ENCODE measurements at regions not wholly inside any gene's neighbourhood (a gene's known extent, or its start where the extent isn't known, plus 50 kb on each side); places are given as distances from the start of the nearest gene placed in this dataset.

DNA sequence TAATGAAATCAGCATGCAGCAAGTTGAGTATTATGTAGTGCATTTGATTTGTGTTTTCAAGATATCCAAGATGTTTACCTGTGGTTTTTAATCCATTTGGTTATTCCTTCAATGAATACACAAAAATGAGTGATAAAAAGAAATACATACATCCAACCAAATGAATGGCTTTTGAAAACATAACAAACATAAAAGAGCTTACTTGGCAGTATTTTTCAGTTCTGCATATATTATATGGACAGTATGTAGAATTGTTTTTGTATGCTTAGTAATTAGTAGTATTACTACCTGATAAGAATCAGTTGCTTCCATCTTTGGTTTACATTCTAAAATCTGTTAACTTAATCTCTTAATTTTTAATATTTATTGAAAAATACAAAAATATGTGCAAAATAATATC lies 908.9 kb upstream of the AGA start:
- no TSS peak for BruUV-seq (replicated peaks)
- TF ChIP-seq, protein P1, sequence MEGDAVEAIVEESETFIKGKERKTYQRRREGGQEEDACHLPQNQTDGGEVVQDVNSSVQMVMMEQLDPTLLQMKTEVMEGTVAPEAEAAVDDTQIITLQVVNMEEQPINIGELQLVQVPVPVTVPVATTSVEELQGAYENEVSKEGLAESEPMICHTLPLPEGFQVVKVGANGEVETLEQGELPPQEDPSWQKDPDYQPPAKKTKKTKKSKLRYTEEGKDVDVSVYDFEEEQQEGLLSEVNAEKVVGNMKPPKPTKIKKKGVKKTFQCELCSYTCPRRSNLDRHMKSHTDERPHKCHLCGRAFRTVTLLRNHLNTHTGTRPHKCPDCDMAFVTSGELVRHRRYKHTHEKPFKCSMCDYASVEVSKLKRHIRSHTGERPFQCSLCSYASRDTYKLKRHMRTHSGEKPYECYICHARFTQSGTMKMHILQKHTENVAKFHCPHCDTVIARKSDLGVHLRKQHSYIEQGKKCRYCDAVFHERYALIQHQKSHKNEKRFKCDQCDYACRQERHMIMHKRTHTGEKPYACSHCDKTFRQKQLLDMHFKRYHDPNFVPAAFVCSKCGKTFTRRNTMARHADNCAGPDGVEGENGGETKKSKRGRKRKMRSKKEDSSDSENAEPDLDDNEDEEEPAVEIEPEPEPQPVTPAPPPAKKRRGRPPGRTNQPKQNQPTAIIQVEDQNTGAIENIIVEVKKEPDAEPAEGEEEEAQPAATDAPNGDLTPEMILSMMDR (IDR thresholded peaks at IDR 0.05; ENCODE audit: unreplicated experiment): no peak
- H3K27me3 Mint-ChIP-seq (ENCODE audit: insufficient read depth, unreplicated experiment): no peaks in the 10 kb centered on the region
- no peaks in the 10 kb centered on the region for H3K36me3 Mint-ChIP-seq (ENCODE audit: insufficient read depth, unreplicated experiment)
- H3K27ac Mint-ChIP-seq (ENCODE audit: low read depth, unreplicated experiment): no peak overlapping the region
- POLR2A ChIA-PET: no interaction called here
- no peaks in the 10 kb centered on the region for H3K4me1 Mint-ChIP-seq (ENCODE audit: insufficient read depth, unreplicated experiment)
- CTCF ChIA-PET: no interaction called here
- H3K4me3 Mint-ChIP-seq (ENCODE audit: unreplicated experiment): no peak overlapping the region
- intact Hi-C loops (cut with micrococcal nuclease): no loop called here
- DNase-seq (ENCODE audit: unreplicated experiment): no peak
- H3K9me3 Mint-ChIP-seq (ENCODE audit: unreplicated experiment): no peaks in the 10 kb centered on the region

DNA sequence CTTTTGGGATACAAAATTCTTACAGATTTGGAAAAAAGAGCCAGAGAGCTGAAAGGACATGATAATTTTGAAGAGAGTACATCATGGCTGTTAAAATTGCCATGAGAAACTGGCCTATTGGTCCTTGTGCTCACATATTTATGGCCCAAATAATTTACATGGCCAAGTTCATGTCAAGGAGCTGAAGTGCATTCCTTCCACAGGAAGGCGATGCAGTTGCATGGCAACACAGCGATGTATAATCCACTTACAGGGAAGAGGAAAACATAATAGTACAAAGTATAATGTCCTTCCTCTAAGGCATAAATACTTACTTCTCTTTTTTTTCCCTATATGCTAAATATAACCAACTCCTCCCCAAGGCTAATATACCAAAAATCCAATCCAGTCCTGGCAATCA lies 914.5 kb upstream of the AGA start:
- DNase-seq (ENCODE audit: unreplicated experiment): no peak
- ChIA-PET CTCF (interaction anchor here (0.6 kb wide), 1 partner anchor 108 kb away, joined by 4 read pairs; no protein-coding TSS in a partner anchor), POLR2A (no interaction called here)
- no peaks in the 10 kb centered on the region for H3K27me3 Mint-ChIP-seq (ENCODE audit: insufficient read depth, unreplicated experiment)
- H3K36me3 Mint-ChIP-seq (ENCODE audit: insufficient read depth, unreplicated experiment): no peaks in the 10 kb centered on the region
- H3K27ac Mint-ChIP-seq (ENCODE audit: low read depth, unreplicated experiment): no peak overlapping the region
- BruUV-seq (replicated peaks): no TSS peak
- H3K9me3 Mint-ChIP-seq (ENCODE audit: unreplicated experiment): no peaks in the 10 kb centered on the region
- H3K4me1 Mint-ChIP-seq (ENCODE audit: insufficient read depth, unreplicated experiment): no peaks in the 10 kb centered on the region
- TF ChIP-seq, protein P1 (IDR thresholded peaks at IDR 0.05; ENCODE audit: unreplicated experiment): no peak
- H3K4me3 Mint-ChIP-seq (ENCODE audit: unreplicated experiment): no peak overlapping the region
- intact Hi-C loops (cut with micrococcal nuclease): no loop called here

DNA sequence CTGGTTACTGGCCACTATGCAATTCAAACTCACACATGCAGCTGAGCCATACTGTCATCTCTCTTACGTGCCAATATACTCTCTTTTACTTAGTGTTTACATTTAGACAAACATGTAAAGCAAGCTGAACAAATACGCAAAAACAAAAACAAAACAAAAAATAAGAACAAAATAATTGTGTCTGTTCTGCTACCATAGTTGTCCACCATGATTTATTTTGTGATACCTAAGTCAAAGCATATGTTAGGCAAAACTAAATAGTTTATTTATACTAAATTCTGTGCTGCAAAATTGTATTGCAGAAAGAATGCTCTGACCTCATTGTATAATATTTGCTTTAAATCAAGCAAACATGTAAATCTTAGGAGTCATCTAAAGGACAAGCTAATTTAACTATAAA lies 943.2 kb upstream of the AGA start:
- no peak for DNase-seq (ENCODE audit: unreplicated experiment)
- TF ChIP-seq, protein P1 (IDR thresholded peaks at IDR 0.05; ENCODE audit: unreplicated experiment): no peak
- Mint-ChIP-seq H3K9me3 (ENCODE audit: unreplicated experiment) (no peaks in the 10 kb centered on the region), H3K36me3 (ENCODE audit: insufficient read depth, unreplicated experiment) (no peaks in the 10 kb centered on the region), H3K27me3 (ENCODE audit: insufficient read depth, unreplicated experiment) (no peaks in the 10 kb centered on the region), H3K4me3 (ENCODE audit: unreplicated experiment) (no peak overlapping the region), H3K27ac (ENCODE audit: low read depth, unreplicated experiment) (no peak overlapping the region), H3K4me1 (ENCODE audit: insufficient read depth, unreplicated experiment) (no peaks in the 10 kb centered on the region)
- intact Hi-C loops (cut with micrococcal nuclease): no loop called here
- ChIA-PET POLR2A (no interaction called here), CTCF (no interaction called here)
- BruUV-seq (replicated peaks): no TSS peak

DNA sequence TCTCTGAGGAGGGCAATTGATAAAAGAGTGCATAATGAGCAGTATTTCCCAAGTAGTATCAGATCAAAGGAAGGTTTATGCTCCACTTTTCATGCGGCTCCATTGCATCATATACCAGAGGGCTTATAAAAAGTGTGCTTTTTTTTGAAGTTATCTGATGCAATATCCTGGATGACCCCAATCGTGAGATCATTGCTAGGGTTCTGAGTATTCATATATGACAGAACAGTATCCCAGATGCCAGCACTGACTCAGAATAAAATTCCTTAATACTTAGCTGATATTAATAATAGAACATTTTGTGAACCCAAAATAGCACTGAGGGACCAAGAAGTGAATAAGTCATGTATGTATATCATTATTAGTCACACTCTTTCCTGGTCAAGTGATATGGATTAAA lies 945.5 kb upstream of the AGA start:
- POLR2A ChIA-PET: no interaction called here
- Mint-ChIP-seq H3K4me3 (ENCODE audit: unreplicated experiment) (no peak overlapping the region), H3K27me3 (ENCODE audit: insufficient read depth, unreplicated experiment) (no peaks in the 10 kb centered on the region), H3K9me3 (ENCODE audit: unreplicated experiment) (no peaks in the 10 kb centered on the region), H3K36me3 (ENCODE audit: insufficient read depth, unreplicated experiment) (no peaks in the 10 kb centered on the region), H3K4me1 (ENCODE audit: insufficient read depth, unreplicated experiment) (no peaks in the 10 kb centered on the region), H3K27ac (ENCODE audit: low read depth, unreplicated experiment) (no peak overlapping the region)
- BruUV-seq (replicated peaks): no TSS peak
- intact Hi-C loops (cut with micrococcal nuclease): no loop called here
- DNase-seq (ENCODE audit: unreplicated experiment): peak; percentile 4
- TF ChIP-seq, protein P1 (IDR thresholded peaks at IDR 0.05; ENCODE audit: unreplicated experiment): no peak
- CTCF ChIA-PET: no interaction called here
